Endothelial cell of umbilical vein (primary cell): ENCODE measurements at regions not wholly inside any gene's neighbourhood (a gene's known extent, or its start where the extent isn't known, plus 50 kb on each side); places are given as distances from the start of the nearest gene placed in this dataset.

Source experiments
- FOS ChIP-seq: IDR thresholded peaks from 2 replicates; pipeline ENCODE4 v1.6.1; 2011; ENCODE audit warnings: mild to moderate bottlenecking, low read length, moderate library complexity, borderline replicate concordance; ENCODE audit not compliant: insufficient read depth
- POLR2A ChIP-seq: IDR thresholded peaks from 2 replicates; pipeline ENCODE4 v1.6.1; 2012; ENCODE audit warnings: low read depth, mild to moderate bottlenecking, control low read depth, low read length
- TF ChIP-seq, protein P1 (sequence below), 2 donors: IDR thresholded peaks; 1 replicate in 1 of 2; 2 replicates in 1 of 2; pipeline ENCODE4 v1.5.1; 2011; ENCODE audit warnings: low read length in 2 of 2, mild to moderate bottlenecking in 2 of 2, moderate library complexity in 2 of 2, control low read depth in 1 of 2, inconsistent platforms in 1 of 2, low read depth in 1 of 2; ENCODE audit not compliant: insufficient read depth in 1 of 2; ENCODE audit errors: extremely low read depth in 1 of 2

DNA sequence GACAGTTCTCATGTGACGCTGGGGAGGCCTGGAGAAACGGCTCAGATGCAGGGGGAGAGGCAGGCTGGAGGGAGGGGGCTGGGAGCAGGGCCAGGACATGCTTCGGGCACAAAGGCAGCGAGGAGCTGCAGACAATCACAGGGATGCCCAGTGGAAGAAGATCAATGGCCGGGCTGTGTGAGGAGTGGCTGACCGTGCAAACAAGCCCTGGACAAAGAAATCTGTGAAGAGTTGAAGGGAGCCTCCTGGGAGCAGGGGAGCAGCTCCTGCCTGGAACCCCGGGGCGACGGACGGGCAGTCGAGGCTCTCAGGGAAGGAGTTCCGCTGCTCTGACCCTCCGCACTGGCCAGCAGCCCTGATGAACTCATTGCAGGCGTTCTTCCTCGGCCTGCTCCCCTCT, 126.7 kb upstream of the B3GAT1 start:
- TF ChIP-seq, protein P1, sequence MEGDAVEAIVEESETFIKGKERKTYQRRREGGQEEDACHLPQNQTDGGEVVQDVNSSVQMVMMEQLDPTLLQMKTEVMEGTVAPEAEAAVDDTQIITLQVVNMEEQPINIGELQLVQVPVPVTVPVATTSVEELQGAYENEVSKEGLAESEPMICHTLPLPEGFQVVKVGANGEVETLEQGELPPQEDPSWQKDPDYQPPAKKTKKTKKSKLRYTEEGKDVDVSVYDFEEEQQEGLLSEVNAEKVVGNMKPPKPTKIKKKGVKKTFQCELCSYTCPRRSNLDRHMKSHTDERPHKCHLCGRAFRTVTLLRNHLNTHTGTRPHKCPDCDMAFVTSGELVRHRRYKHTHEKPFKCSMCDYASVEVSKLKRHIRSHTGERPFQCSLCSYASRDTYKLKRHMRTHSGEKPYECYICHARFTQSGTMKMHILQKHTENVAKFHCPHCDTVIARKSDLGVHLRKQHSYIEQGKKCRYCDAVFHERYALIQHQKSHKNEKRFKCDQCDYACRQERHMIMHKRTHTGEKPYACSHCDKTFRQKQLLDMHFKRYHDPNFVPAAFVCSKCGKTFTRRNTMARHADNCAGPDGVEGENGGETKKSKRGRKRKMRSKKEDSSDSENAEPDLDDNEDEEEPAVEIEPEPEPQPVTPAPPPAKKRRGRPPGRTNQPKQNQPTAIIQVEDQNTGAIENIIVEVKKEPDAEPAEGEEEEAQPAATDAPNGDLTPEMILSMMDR (IDR thresholded peaks at IDR 0.05; ENCODE audit: extremely low read depth in 1 of 2, insufficient read depth in 1 of 2, low read depth in 1 of 2, low read length in 2 of 2) = no peak
- no peak for TF ChIP-seq FOS
- TF ChIP-seq POLR2A = no peak
